GM19395 (cell line): ENCODE measurements at regions not wholly inside any gene's neighbourhood (a gene's known extent, or its start where the extent isn't known, plus 50 kb on each side); places are given as distances from the start of the nearest gene placed in this dataset.

Source experiments
- ATAC-seq: cut with Tn5 transposase; IDR thresholded peaks from one replicate; pipeline ENCODE4 v1.9.1; 2021; ENCODE audit warnings: mild to moderate bottlenecking, moderate library complexity; ENCODE audit not compliant: unreplicated experiment

GRCh38 chr20:16175322-16175961, 397.8 kb downstream of the KIF16B start:
- ATAC-seq = peak; percentile 89

DNA sequence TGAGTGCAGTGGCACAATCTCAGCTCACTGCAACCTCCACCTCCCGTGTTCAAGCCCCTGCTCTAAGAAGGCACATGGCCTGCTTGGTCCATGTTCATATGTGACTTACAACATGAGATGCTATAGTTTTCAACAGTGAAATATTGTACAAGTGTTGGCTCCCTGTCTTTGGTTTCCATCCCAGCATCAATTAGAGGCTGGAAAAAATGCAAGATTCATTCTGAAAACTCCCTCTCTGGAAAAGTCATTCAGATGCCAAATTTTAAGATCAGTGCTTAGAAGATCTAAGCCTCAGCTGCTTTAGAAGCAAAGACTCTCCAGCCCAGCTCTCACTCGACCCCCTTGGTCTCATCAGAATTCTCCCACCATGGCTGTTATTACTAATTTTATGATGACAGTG, 398.9 kb downstream of the KIF16B start:
- no peak for ATAC-seq

GRCh38 chr20:16173044-16173443, 400.2 kb downstream of the KIF16B start:
- no peak for ATAC-seq

DNA sequence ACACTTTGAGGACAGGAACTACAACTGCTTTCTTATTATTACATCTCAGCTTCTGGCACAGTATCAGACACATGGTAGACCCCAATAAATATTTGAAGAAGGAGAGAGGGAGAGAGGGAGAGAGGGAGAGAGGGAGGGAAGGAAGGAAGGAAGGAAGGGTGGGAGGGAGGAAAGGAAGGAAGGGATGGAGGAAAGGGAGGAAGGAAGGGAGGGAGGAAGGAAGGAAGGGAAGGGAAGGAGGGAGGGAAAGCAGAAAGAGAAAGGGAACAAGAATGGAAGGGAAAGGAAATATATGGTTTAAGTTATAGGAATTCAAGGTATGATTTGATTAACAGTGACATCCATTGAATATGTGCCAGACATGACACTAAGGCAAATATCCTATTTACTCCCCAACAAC, 402.1 kb downstream of the KIF16B start:
- ATAC-seq = no peak

DNA sequence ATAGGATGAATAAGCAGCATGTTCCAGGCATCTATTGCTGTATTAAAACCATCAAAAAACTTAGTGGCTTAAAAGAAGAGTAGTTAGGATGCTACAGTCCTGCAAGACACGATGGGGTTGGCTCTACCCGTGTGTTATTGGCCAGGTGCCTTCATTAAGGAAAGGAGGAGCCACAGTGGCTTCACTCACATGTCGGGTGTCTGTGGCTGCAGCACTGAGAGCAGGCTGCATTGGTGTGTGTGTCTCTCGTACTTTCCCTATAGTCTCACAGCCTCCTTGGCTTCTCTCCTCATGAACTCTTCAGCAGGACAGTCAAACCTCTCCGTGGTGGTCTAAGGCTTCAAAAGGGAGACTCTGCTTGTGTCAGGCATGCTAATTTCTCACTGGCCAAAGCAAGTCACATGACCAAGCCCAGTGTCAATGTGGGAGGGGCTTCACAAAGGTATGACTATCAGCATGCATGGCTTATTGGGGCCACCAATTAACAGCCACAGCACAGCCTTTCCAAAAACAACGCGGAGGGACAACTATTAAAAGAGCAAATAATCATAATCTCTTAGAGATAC, 402.8 kb downstream of the KIF16B start:
- no peak for ATAC-seq

DNA sequence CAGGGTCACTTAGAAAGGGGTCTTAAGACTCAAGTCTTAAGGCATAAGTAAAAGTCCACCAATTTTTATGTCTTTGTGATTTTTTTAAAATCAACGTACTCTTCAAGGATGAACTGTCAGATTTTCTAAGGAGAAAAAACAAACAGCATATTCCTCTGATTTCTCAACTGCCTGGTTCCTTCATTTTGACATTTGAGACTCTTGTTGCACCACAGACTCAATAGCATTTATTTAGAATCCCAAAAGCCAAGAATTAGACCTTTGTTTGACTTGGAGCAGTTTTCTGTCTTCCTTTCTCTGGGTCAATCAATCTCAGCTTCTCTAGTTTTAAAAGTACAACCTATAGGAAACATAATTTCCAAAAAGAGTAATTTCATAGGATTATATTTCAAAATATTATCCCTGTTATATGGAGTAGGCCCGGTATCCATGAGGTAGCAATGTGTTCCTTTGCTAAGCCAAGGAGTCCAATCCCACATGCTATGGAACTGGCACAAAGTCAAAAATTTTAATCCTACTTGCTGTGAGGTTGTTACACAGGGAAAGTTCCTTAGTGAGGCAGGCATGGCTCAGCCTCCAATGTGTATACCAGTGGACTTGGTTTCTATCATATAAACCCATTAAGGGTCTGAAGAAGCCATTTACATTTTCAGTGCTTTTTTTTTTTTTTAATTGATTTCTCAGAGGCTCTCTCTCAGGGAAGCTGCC, 405.7 kb downstream of the KIF16B start:
- no peak for ATAC-seq

DNA sequence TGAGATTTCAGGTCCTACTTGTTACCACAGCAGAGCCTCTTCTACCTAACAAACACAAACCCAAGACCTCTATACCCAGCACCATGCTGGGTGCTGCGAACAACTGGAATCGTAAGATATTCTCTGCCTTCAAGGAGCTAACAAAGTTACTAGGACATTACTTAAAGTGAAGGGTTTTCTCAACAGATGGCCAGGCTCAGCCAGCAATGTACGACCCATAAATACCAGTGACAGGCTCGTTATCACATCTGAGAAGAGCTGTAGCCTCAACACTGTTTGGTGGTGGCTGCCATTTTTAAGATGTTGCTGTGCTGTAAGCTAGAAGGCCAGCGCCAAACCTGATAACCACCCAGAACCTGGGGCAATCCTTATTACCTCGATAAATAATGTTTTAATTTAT, 406.5 kb downstream of the KIF16B start:
- no peak for ATAC-seq

GRCh38 chr20:16158976-16159286, 414.3 kb downstream of the KIF16B start:
- ATAC-seq = peak; percentile 76

GRCh38 chr20:16158090-16158975, 414.9 kb downstream of the KIF16B start:
- ATAC-seq = peak; percentile 96

DNA sequence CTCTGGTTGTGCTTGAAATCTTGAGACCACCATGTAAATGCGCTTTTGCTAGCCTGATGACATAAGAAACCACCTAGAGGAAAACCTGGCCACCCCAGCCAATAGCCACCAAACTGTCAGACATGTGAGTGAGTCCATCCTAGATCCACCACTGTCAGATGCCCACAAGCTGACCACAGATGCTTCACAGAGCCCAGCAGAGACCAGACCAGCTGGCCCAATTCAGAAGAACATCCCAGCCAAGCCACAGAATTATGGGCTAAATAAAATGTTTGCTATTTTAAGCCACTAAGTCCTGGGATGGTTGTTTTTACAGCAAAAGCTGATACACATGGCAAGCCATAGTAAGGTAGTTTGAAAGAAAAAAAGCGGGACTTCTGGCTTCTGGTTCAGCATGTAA, 425.3 kb downstream of the KIF16B start:
- ATAC-seq = no peak

DNA sequence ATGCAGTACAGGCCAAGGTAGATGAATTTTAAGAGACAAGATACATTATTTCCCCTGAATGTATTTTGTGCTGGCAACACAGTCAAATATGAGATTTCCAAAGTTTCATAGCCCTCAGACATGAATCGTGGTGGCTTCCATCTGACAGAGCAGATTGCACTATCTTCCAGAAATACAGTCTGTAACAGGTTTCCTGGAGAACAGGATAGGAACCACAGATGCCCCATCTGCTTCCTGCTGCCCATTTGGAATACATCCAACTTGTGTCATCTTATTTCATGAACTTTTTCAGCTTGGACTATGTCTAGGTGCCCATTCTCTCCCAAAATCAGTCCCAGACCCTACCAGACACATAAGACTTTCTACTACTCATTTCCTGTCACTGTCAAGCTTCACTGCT, 426.0 kb downstream of the KIF16B start:
- no peak for ATAC-seq

- ATAC-seq = no peak
These were observed 427.3 kb downstream of the KIF16B start for GRCh38 chr20:16145919-16146318.

GRCh38 chr20:16143596-16143995, 429.7 kb downstream of the KIF16B start:
- no peak for ATAC-seq

DNA sequence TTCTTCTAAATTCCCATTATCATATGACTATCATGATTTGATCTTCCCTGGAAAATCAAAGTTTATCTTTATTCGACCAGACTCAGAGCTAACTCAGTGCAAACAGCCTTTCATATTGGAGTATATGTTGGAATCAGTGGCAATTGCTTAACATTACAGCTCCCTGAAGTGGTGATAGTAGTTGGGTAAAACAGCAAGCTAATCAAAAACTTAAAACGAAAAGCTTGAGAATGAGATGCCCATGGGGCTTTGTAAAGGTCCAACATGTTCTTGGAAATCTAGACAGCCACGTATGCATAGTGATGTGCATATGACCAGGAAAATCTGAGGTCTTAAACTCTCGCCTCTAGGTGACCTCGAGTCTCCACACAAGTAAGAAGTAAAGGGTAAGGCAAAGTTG, 437.6 kb downstream of the KIF16B start:
- no peak for ATAC-seq

DNA sequence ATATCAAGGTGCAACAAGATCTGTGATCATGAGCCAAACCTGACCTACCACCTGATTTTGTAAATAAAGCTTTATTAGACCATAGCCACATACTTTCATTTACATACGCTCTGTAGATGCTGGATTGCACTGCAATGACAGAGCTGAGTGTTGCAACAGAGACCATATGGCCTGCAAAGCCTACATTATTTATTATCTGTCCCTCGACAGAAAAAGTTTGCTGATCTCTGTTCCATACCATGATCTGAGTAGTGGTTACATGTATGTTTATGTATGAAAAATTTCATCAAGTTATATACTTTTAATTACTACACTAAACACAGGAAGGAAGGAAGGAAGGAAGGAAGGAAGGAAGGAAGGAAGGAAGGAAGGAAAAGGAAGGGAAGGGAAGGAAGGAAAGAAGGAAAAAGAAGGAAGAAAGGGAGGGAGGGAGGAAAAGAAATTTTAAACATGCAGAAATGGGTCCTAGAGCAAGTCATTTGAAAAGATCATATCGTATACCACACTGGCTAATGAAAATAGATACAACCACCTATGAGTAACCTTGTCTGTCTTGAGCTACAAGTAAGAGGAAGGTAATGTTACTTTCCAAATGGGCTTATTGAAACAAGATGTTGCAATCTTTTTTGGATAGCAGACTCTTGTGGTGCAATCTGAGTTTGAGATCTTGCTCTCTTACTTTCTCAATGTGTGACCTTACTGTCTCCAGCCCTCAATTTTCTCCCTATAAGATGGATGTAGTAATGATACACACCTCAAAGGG, 441.0 kb downstream of the KIF16B start:
- no peak for ATAC-seq

DNA sequence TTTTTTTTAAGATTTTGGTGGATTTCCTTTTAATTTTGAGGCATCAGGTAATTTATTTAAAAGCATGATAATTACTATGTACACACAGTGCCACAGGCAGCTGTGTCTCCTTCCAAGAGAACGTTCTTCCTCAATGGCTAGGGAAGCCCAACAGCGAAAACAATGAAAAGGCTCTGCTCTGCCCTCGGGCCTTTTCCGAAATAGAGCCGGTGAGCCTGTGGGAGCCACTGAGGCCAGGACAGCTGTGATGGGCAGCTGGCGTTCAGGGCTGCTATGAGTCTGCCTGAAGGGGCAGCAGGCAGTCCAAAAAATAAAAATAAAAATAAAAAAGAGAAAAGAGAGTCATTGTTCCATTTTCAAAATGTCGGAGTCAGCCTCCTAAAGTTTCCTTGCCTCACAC, 443.8 kb downstream of the KIF16B start:
- ATAC-seq = no peak

- ATAC-seq = no peak
These were observed 444.6 kb downstream of the KIF16B start for GRCh38 chr20:16128538-16129106.

GRCh38 chr20:16125816-16126215, 447.4 kb downstream of the KIF16B start:
- ATAC-seq = no peak

GRCh38 chr20:16124911-16125776, 448.1 kb downstream of the KIF16B start:
- no peak for ATAC-seq

DNA sequence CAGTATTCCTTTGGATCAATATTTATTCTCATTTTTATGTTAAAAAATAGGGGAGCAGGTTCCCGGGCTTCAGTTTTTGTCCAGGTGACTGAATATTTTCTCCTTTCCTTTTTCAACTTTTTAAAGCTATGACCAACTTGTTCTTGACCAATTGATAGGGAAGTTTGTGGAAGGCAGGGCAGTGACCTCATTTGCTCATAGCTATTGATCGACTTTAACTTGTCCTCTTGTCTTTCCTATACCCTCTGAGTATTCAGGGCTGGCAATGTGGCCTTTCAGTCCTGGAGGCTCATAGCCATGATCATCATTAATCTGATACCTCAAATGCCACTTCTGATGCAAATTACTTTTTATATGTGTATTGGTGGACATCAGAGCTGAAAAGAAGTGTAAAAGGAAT, 448.8 kb downstream of the KIF16B start:
- ATAC-seq = no peak
